Stimulated activated CD4-positive, alpha-beta T cell treated with anti-CD3 and anti-CD28 coated beads, Interleukin-4, amount 100 ng/mL, for 4 hours (primary cell): ENCODE measurements at regions not wholly inside any gene's neighbourhood (a gene's known extent, or its start where the extent isn't known, plus 50 kb on each side); places are given as distances from the start of the nearest gene placed in this dataset.

Experiments used
- DNase-seq, 2 experiments: peaks; one replicate each; pipeline ENCODE4 v3.0.0-alpha.2; 2020

DNA sequence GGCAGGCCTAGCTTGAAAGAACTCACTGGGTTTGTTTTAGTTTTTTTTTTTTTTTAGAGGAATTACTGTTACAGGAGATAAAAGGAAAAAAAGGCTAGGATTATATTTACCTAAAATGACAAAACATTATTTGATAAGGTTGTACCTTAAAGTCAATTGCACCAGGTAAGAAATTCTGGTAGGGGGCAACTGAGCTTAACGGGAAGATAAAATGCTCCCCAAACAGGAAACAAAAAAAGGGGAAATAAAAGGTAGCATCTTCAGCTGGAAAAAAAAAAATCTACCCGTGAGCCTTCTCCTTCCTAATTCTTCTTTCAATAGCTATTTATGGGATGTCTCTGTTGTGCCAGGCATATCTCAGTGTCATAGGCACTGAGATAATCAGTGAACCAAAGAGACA lies 164.5 kb downstream of the PIK3R1 start:
- no peak for DNase-seq

DNA sequence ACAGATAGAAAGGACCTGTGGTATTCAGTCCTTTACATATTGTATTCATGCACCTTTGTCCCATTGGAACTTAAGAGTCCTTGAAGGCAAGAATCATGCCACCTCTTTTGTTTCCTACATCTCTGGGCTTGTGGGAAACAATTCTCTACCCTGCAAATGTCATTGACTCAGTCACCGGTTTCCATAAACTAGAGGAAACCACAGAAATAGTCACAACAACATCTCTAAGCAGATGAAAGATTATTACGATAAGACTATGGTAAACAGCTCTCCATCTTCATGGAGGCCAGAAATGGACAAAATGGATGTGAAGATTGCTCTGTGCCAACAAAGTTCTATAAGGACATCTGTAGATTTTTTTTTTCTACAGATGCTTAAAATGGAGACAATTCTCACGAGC lies 165.5 kb downstream of the PIK3R1 start:
- no peak for DNase-seq

GRCh38 chr5:68381909-68382308 lies 166.4 kb downstream of the PIK3R1 start:
- no peak for DNase-seq

DNA sequence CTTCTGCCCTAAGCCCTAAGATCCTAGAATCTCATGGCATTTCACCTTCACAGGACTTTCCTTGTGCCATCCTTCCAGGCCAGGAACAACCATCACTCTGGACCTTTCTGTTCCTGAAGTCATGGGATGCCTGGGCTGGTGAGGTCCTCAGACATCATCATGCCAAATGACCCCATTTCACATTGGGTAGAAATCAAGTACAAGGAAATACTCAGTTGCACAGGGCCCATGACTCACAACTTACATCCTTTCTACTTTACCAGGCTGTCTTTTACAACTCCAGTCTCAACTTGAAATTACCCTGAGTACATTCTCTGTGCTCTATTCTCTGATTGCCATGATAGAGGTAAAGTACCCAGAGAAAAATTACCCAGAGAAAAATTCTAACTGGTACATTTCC lies 167.1 kb downstream of the PIK3R1 start:
- DNase-seq, result no peak

GRCh38 chr5:68383888-68384310 lies 168.3 kb downstream of the PIK3R1 start:
- no peak for DNase-seq

- no peak for DNase-seq
Observed at GRCh38 chr5:68384936-68385594, 169.5 kb downstream of the PIK3R1 start.

DNA sequence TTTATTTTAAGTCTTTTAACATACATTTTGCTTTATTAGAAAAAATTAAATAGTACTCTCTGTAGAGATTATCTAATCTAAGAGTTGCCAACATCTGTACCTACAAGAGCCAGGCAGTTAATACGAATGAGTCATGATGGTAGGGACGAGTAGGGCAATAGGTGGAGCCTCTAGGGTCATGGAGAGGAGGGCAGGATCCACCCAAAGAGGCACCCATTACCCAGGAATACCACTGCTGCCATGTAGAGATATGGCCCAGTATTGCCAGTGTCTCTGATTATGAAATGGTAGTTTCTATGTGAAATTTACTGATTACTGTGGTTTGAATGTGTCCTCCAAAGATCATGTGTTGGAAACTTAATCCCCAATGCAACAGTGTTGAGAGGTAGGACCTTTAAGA lies 170.4 kb downstream of the PIK3R1 start:
- DNase-seq, result no peak

DNA sequence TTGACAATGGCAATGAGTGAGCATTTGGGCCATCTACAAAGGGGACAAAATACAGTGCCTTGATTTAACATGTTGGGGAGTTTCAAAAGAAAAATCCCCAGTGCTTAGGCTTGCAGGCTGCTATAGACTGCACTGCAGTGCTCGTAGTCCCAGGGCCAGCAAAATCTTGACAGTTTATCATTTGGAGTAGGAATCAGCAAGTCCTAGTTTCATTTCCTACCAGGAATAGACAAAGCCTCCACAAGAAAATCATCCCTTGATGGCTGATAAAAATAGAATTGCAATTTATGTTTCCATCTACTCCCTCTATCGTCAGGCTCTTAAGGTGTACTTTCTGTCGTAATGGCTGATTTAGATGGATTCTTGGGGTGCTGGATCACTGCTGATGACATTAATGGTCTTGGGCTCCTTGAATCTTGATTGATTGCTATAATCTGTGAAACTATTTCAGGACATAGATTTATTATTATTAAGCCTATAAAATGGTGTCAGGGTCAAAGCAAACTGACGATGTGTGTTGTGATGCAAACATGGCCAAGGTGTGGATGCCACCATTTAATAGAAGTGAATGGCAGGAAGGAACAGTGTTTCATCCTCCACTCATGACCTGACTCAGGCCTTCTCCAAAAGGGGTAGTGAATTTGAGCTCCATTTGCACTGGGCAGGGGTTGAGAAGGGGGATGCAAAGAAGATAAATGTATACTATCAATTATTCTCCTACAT lies 171.7 kb downstream of the PIK3R1 start:
- no peak for DNase-seq

- no peak for DNase-seq
Observed at GRCh38 chr5:68389618-68390017, 174.1 kb downstream of the PIK3R1 start.

DNA sequence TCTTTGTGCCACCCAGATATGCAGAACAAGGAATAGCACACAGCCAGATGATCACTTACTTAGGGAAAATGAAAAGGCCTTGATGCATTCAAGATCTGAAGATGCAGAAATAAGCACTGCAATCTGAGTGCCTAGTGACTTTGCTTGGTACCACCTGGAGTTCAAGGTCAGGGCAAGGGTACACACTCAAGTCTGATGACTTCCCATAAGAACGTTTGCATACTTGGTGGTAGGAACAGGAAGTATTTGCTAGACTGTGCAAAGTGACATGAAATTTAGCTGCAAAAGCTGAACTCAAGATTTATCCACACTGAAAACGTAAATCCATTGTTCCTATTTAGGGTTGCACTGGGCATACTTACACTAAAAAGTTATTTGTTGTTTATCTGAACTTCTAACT lies 177.1 kb downstream of the PIK3R1 start:
- no peak for DNase-seq

DNA sequence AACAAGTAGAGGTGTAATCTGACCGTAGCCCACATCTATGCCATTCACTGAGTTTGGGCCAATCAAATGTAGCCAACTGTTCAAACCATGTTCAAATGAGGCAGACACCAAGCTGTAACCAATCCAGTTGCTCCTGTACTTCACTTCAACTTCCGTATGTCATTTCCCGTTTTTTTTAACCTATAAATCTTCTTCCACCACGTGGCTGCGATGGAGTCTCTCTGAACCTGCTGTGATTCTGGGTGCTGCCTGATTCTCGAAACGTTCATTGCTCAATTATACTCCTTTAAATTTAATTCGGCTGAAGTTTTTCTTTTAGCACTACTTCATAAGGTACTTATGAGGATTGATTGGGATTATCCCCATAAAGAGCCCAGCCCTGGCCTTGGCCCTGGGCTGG lies 179.7 kb downstream of the PIK3R1 start:
- no peak for DNase-seq

GRCh38 chr5:68395926-68396511 lies 180.5 kb downstream of the PIK3R1 start:
- no peak for DNase-seq

GRCh38 chr5:68396722-68397121 lies 181.2 kb downstream of the PIK3R1 start:
- DNase-seq, result no peak

DNA sequence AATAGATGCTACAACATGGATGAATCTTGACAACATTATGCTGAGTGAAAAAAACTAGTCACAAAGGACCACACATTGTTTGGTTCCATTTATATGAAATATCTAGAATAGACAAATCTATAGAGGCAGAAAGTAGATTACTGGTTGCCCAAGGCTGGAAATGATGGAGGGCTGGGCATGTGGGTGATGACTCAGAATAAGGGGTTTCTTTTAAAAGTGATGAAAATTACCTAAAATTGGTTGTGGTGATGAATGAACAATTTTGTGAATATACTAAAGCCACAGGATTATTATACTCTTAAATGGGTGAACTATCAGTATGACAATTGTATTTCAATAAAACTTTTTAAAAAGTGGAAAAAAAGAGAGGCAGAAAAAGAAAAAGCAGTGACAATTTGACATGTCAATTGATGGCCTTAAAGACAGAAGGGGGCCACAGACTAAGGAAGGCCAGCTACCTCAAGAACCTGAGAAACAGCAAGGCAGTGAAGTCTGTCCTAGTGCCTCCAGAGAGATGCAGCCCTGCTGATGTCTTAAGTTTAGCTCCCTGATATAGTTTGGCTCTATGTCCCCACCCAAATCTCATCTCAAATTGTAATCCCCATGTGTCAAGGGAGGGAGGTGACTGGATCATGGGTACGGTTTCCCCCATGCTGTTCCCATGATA lies 182.7 kb downstream of the PIK3R1 start:
- DNase-seq, result no peak

DNA sequence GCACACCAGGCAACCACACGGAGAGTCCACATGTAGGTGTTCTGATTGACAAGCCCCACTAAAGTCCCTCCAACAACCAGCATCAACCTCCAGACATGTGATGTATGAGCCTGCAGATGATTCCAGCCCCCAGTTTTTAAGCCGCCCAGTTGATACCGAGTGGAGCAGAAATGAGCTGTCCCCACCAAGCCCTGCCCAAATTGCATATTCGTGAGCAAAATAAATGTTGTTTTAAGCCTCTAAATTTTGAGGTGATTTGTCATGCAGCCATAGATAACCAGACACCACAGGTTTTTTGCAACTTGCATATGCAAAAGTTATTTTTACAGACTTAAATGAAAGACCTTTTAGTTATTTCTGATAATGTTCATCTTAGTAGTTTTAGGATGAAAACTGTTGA lies 187.7 kb downstream of the PIK3R1 start:
- no peak for DNase-seq

DNA sequence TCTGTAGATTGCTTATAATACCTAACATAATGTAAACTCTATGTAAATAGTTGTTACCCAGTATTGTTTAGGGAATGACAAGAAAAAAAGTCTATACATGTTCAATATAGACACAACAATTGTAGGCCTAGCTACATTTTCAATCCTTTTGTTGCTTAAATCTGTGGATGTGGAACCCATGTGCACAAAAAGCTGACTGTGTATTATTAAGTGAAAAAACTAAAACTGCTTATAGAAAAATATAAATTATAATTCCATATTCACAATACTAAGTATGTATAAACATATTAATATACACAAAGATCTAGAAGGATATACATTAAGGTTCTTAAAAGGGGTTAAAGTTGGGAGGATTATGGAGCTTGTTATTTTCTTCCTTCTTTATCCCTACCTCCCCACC lies 188.7 kb downstream of the PIK3R1 start:
- DNase-seq, result no peak

- no peak for DNase-seq
Observed at GRCh38 chr5:68405026-68405684, 189.6 kb downstream of the PIK3R1 start.

DNA sequence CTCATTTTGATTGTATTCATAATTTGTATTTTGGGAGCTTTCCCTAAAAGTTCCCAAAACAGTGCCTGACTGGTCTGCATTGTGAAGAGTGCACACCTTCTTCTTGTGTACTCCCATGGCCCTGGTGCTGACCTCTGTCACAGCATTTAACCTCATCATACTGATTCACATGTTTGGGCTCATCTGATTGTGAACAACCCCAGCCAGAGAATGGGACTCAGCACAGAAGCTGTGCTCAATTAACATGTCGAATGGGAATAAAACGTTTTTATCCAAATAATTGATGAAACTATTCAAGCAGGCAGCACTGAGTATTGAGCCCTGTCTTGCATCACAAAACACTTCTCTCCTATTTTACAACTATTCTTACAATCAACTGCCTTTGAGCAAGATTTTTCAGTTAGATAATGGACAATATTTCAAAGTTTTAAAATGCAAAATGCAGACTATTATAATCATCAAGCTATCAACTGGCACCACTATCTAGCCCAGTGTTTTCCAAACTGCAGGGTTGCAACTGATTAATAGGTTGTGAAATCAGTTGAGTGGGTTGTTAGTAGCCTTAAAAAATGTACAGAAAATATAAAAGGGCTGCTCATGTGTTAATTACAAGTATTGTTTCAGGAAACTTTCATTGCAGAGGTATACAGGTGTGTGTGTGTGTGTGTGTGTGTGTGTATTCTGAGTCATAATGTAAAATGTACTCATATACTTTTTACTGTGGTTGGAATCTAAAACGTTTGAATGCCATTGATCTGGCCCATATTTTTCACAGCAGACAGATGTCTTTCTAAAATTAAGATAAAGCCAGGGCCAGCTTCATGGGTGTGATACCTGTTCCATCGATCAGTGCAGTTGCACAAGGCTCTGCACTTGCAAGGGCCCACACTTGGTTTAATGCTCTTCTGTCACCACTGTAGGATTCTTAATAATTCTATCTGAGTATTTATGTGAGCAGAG lies 190.5 kb downstream of the PIK3R1 start:
- DNase-seq, result no peak

GRCh38 chr5:68406767-68407241 lies 191.2 kb downstream of the PIK3R1 start:
- DNase-seq, result no peak

DNA sequence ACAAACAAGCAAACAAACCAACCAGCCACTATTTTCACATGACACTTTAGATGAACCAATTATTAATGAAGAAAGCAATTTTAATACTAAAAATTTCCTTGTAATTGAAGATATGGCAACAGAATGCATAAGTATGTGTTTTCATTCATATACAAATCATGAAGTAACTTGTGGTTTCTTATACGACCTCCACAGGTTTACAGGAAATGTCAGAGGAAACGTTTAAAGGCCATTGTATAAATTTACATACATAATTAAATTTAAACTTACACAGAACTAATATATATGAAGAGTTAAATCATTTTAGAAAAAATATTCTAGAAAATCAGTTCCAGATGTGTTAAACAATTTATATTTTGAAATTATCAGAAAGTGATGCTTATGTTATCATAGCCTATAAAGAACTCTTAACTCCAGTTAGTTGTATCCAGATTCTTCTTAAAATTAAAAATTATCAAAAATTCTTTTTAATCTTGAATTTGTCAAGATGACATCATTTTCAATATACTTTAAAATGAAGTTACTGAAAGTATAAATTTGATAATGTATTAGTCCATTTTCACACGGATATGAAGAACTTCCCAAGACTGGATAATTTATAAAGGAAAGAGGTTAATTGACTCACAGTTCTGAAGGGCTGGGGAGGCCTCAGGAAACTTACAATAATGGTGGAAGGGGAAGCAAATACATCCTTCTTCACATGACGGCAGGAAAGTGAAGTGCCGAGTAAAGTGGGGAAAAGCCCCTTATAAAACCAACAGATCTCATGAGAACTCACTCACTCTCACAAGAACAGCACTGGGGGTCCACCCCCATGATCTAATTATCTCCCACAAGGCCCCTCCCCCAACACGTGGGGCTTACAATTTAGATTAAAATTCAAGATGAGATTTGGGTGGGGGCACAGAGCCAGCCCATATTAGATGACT lies 192.0 kb downstream of the PIK3R1 start:
- no peak for DNase-seq
